Cardiac muscle cell (in vitro differentiated cells and primary cell): ENCODE measurements at regions not wholly inside any gene's neighbourhood (a gene's known extent, or its start where the extent isn't known, plus 50 kb on each side); places are given as distances from the start of the nearest gene placed in this dataset.

Experiments used
- DNase-seq, 2 donors: peaks; one replicate each; pipeline versions ENCODE4 v3.0.0 to v3.0.0-alpha.2; 2010 to 2017; ENCODE audit warnings: low read depth in 1 of 2, low spot score in 1 of 2
- H3K27ac ChIP-seq: fragments of 200-600 bp; sonication (generic); 2 replicates; pipeline ENCODE4 v1.5.1; 2016
- H3K27me3 ChIP-seq: fragments of 200-600 bp; sonication (generic); 2 replicates; pipeline ENCODE4 v1.6.0; 2016; ENCODE audit warnings: control low read depth
- H3K36me3 ChIP-seq: fragments of 200-600 bp; sonication (generic); 2 replicates; pipeline ENCODE4 v1.5.1; 2016; ENCODE audit warnings: control low read depth
- H3K4me1 ChIP-seq: fragments of 200-600 bp; sonication (generic); 2 replicates; pipeline ENCODE4 v1.8.1; 2017; ENCODE audit warnings: low read depth, mild to moderate bottlenecking, mixed run types
- H3K4me3 ChIP-seq: fragments of 200-600 bp; sonication (generic); 2 replicates; pipeline ENCODE4 v1.5.1; 2016; ENCODE audit warnings: mild to moderate bottlenecking
- H3K9me3 ChIP-seq: fragments of 200-600 bp; sonication (generic); 2 replicates; pipeline ENCODE4 v1.5.1; 2017; ENCODE audit warnings: low read depth, mild to moderate bottlenecking, control low read depth
- CTCF ChIP-seq: IDR thresholded peaks from 2 replicates; pipeline ENCODE4 v1.5.1; 2012; ENCODE audit warnings: low read depth, mild to moderate bottlenecking, low read length

DNA sequence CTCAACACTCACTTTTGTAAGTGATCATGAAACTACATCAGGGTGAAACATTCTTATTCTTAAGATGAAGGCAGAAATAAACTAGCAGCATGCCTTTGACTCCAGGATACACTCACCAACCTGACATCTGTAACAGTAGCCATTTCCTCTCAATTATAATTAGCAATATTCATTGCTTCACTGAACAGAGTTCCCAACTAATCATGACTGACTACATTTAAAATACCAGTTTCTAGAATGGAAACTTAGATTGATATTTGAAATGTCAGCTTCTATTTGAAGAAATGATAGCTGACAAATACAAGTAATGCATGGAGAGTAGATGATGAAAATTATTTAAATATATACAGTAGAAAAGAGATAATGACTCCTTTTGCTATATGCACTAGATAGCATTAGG, 1023.8 kb downstream of the MRPL39 start:
- H3K27ac ChIP-seq = no peak overlapping the region
- no peaks in the 10 kb centered on the region for H3K36me3 ChIP-seq
- H3K9me3 ChIP-seq = no peaks in the 10 kb centered on the region
- no peak for TF ChIP-seq CTCF
- DNase-seq = no peak
- H3K27me3 ChIP-seq = no peaks in the 10 kb centered on the region
- H3K4me1 ChIP-seq = no peaks in the 10 kb centered on the region
- no peak overlapping the region for H3K4me3 ChIP-seq

- no peak for TF ChIP-seq CTCF
- no peak overlapping the region for H3K4me3 ChIP-seq
- H3K9me3 ChIP-seq = no peaks in the 10 kb centered on the region
- H3K27ac ChIP-seq = no peak overlapping the region
- DNase-seq = no peak
- H3K27me3 ChIP-seq = no peaks in the 10 kb centered on the region
- H3K4me1 ChIP-seq = no peaks in the 10 kb centered on the region
- H3K36me3 ChIP-seq = no peaks in the 10 kb centered on the region
Observed at GRCh38 chr21:24577301-24577700, 1030.0 kb downstream of the MRPL39 start.

- H3K4me1 ChIP-seq = no peaks in the 10 kb centered on the region
- no peak overlapping the region for H3K27ac ChIP-seq
- DNase-seq = no peak
- no peak for TF ChIP-seq CTCF
- H3K4me3 ChIP-seq = no peak overlapping the region
- no peaks in the 10 kb centered on the region for H3K36me3 ChIP-seq
- no peaks in the 10 kb centered on the region for H3K9me3 ChIP-seq
- no peaks in the 10 kb centered on the region for H3K27me3 ChIP-seq
Observed at GRCh38 chr21:24561291-24561690, 1046.0 kb downstream of the MRPL39 start.

DNA sequence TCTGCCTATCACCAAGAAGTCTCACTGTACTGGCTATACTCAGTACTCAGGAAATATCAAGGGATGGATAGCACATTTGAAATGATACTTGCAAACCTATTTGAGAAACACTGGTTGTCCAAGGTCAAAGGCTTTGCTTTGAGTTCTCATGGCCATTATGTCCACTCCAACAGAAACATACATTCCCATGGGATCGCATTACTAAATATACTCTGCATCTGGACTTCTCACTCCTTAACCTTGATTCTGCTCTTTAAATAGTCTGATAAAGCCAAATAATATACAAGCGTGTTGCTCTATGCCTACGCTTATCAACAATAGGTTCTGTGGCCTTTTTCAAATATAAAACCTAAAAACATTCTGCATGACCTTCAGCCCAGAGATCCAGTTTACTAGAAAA, 1054.8 kb downstream of the MRPL39 start:
- Histone ChIP-seq H3K36me3 (no peaks in the 10 kb centered on the region), H3K27ac (no peak overlapping the region), H3K4me3 (no peak overlapping the region), H3K9me3 (no peaks in the 10 kb centered on the region), H3K4me1 (no peaks in the 10 kb centered on the region), H3K27me3 (no peaks in the 10 kb centered on the region)
- no peak for TF ChIP-seq CTCF
- DNase-seq = no peak

DNA sequence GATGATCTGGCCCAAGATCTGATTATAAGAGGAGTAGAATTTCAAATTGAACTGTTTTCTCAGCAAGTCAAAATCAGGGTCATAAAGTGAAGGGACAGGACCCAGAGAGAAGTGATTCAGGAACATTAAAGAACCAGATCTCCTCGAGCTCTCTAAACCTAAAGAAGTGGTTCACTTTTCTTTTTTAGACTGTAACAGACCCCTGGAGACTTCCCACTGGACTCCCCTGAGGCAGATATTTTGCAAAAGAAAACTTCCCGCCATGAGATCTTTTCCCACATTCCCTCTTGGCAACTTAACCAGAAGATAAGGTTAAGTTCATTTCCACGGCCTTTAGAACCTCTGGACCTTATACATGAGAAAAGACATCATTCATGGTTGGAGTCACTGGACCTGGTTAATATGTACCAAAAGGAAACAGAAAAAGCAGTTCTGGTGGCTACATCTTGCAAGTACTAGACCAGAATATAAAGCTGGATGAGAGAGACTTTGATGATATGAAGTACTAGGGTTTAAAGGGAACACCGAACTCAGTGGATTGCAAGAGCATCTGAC, 1061.4 kb downstream of the MRPL39 start:
- Histone ChIP-seq H3K36me3 (no peaks in the 10 kb centered on the region), H3K4me1 (no peaks in the 10 kb centered on the region), H3K27ac (no peak overlapping the region), H3K4me3 (no peak overlapping the region), H3K27me3 (no peaks in the 10 kb centered on the region), H3K9me3 (no peaks in the 10 kb centered on the region)
- DNase-seq = no peak
- no peak for TF ChIP-seq CTCF
